ENCODE measurements at regions not wholly inside any gene's neighbourhood (a gene's known extent, or its start where the extent isn't known, plus 50 kb on each side); places are given as distances from the start of the nearest gene placed in this dataset.
"Not testable (repeated sequence)": the region's sequence is repeated elsewhere in the genome, so short reads cannot be mapped to it uniquely, and the experiment has no call there.

- no peak for DNase-seq
Measured at GRCh38 chr12:13431041-13431440, 234.5 kb downstream of the EMP1 start.

DNA sequence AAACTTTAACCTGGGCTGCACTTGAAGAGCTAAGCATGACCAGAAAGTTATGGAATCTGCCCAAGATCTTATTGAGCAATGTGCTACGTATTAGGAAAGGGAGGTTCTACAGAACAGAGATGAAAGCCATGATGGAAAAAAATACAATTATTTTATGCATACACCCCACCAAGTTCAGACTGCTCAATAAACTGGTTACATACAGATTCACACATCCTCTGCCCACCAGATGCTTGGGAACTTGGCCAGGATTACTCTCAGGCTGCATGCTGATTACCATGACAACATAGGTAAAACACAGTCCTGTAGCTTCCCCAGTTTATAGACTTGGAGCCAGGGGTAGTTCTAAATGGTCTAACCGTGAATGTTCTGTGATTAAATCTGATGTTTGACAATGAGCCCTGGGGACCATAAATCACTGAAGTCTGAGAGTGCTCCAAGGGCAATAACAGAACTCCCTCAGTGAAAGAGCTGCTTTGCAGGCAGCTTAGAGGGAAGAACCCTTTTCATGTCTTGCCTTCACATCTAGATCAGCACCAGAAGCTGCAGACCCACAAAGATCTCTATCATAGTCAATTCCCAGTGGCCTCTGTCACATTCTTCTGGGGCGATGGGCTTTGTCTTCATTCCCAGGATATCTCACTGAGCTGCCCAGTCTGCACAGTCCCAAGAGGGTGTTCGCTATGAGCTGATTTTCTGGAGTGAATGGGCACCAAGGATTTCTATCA, 232.2 kb downstream of the EMP1 start:
- no peak for DNase-seq

GRCh38 chr12:13425766-13426165, 229.2 kb downstream of the EMP1 start:
- DNase-seq = no peak

DNA sequence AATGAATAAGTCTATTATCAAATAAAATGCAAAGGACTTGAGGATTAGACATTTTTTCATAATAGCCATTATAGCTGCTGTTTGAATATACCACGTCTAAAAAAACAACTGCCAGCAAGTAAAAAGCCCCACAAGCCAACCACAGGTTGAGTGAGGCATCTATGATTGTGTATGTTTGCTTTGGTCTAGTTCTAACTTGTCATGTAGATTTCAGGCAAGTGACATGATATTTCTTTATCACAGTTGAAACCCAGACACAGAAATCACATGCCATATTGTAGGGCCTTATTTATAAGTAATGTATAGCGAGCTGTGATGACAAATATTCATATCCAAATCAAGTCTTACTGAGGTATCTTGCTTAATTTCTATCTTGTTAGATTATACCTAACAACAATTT, 225.8 kb downstream of the EMP1 start:
- no peak for DNase-seq

- DNase-seq = no peak
Measured at GRCh38 chr12:13417516-13417915, 221.0 kb downstream of the EMP1 start.

DNA sequence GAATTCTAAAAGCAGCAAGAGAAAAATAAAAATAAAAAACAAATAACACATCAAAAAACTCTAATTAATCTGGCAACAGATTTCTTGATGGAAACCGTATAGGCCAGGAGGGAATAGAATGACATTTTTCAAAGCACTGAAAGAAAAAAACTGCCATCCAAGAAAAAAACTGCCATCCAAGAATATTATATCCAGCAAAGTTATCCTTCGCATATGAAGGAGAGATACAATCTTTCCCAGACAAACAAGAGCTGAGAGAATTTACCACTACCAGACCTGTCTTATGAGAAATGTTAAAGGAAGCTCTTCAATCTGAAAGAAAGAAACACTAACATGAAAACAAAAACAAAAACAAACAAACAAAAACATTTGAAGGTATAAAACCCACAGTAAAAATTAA, 214.8 kb downstream of the EMP1 start:
- no peak for DNase-seq

GRCh38 chr12:13405961-13406703, 209.6 kb downstream of the EMP1 start:
- DNase-seq = no peak

DNA sequence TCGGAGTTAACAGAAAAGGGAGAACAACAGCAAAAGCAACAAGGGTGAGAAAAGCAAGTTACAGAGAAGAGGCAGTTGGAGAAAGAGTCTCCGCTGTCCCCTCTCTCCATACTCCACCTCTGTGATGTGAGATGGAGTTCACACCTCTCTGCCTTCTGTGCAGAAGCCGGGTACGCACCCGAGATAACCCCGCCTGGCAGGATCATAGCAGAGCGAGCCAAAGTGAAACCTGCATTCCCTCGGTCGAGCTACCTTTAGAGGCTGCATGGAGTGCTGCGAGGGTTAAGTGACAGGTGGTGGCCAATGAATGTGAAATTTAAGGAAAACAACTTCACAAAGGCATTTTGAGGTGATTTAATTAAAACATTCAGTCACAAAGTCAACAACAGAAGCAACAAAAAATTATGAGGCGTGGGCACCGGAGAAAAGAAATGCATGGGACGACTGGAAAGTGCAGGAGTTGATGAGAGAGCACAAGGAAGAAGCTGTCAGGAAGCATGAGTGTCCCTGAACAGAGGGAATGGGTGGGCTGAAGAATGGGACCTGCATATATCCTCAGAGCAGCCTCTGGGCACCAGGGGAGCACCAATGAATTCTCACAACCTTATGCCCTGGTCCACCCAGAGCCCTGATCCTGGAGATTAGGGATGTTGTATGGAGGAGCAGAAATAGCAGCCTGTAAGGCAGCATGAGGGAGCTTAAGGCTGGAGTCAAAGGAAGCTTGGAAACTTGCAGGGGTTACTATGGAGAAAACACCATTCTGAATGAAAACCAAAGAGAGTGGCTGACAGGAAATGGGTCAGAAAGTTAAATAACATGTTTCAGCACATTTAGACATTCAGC, 208.3 kb downstream of the EMP1 start:
- DNase-seq = no peak

DNA sequence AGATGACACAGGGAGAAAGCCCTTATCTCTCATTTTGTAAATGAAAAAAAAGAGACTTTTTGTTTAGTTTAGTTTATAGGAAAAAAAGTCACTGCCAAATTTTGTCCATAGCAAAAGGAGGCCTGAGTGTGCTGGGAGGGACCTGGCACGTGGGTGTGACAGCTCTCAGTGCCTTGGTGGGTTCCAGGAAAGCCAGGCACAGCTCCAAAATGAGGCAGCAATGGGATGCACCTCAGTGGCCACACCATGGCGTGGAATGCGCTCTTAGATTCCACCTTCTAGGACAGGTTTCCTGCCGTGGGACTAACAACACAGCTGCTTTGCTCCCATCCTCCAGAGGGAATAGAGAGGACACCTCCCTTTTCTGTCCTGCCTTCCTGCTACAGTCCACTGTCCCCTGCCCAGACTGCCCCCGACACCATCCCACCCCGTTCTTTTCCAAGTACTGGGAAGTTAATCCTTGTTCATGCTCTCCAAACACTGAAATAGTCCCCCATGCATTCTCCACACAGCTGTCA, 207.6 kb downstream of the EMP1 start:
- no peak for DNase-seq

GRCh38 chr12:13391375-13391774, 194.8 kb downstream of the EMP1 start:
- not testable (repeated sequence) for DNase-seq

DNA sequence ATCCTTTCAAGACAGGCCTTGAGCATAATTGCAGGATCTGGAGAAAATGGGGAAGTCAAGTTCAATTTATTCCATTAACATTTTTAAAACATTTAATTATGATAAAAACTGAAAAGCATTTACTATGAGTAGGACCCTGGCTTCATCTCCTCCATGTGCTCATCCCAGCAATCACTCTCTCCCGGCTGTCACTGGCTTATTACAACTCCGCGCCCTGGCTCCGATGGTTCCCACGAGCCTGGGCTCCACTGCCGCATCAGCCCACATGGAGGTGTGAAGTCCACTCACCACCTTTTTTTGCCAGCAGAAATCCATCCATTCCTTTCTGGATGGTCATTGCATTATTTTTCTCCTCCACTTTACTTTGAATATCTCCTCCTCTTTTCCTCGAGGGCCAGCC, 194.4 kb downstream of the EMP1 start:
- no peak for DNase-seq

DNA sequence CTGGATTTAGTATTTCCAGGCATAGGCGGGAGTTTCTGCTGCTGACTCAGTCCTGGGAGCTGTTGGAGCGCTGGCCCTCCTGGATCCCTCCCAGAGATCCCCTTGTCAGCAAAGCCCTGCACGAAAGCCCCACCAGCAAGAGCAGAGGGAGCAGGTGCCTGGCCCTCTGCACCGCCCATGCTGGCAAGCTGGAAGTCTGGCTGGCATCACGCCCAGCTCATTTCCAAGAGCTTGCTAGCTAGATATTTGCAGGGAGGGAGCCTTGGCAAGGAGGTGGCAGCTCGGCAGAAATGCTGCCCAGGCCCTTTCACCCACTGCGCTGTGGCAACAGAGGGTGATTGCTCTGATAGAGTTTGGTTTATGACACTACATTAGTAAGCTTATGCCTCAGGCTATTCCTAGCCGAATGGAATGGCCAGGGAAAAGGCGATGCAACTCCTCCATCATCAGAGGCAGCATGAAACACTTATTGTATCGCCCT, 193.9 kb downstream of the EMP1 start:
- DNase-seq = no peak

DNA sequence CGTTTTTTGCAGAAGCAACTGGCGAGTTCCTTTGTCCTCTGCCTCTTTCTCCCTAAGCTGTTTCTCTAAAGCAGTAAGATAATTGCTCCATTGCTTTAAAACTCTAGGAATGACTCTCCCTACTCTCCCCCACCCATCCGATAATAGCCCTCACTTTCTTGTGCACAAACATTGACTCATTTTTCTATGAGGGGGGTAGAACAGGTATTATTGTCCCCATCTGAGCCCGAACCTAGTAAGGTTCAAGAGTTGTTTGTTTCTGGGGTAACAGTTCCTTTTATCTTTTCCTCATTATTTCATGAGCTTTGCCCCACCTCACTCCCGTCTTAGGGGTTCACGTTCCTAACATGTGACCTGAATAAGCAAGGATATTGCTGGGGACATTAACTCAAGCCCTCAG, 190.6 kb downstream of the EMP1 start:
- DNase-seq = no peak

DNA sequence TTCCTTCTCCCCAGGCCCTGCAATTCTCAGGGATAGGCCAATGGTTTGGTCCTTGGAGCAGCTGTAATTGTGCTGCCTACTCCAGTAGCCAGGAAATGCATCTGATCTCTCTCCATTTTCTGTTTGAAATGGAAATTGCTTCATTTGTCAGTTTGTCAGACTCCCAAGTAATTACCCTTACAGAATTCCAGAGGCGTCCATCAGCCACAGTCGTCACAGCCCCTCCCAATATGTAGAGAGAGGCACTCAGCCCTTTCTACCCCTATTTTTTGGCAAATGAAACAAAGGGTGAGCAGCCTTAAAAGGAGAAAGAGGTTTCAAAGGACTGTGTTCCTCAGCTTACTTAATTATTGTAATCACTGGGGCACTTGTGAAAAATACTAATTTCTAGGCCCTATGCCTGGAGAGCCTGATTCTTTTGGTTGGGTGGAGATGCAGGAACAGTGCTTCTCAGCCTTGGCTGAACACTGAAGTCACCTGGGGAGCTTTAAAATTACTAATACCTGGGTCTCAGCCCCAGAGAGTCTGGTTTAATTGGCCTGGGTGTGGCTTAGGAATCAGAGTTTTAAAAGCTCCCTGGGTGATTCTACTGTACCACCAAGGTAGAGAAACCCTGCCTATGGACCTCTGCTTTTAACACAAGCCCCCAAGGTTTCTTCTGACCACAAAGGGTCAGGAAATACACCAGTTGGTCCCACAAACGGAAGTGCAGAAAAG, 190.0 kb downstream of the EMP1 start:
- DNase-seq = no peak

GRCh38 chr12:13383379-13383778, 186.9 kb downstream of the EMP1 start:
- DNase-seq = no peak

DNA sequence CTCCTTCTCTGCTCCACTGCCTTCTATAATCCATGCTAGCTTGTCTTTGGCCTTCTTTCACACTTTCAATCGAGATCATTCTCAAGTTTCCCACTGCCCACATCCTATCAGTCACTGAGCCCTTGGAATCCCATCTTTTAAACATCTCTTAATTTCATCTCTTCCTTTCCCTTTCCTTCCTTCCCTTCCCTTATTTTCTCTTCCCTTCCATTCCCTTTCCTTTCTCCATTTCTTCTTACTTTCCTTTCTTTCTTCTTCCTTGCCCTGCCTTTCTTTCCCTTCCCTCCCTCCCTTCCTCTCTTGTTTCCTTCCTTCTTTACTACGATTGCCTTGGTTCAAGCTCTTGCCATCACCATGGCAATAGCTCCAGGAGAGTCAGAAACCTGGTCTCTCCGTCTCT, 183.8 kb downstream of the EMP1 start:
- no peak for DNase-seq

GRCh38 chr12:13379531-13380188, 183.1 kb downstream of the EMP1 start:
- no peak for DNase-seq

GRCh38 chr12:13377698-13378097, 181.2 kb downstream of the EMP1 start:
- DNase-seq = no peak

- no peak for DNase-seq
Measured at GRCh38 chr12:13376610-13377373, 180.3 kb downstream of the EMP1 start.

- DNase-seq = no peak
Measured at GRCh38 chr12:13375583-13376345, 179.2 kb downstream of the EMP1 start.
